Skin epidermis (tissue), 12 donors: ENCODE measurements at regions not wholly inside any gene's neighbourhood (a gene's known extent, or its start where the extent isn't known, plus 50 kb on each side); places are given as distances from the start of the nearest gene placed in this dataset.
A peak's percentile ranks its signal among the peaks of the same experiment; 100 is the strongest.
"Not testable (repeated sequence)": the region's sequence is repeated elsewhere in the genome, so short reads cannot be mapped to it uniquely, and the experiment has no call there.

Experiments used
- H3K27ac ChIP-seq, 21 experiments: fragments of 200-600 bp; sonication (generic) in 11 of 21; one replicate each; pipeline ENCODE4 v1.5.0; 2020; ENCODE audit warnings: mild to moderate bottlenecking in 3 of 21, inconsistent platforms in 2 of 21, moderate library complexity in 2 of 21
- H3K4me3 ChIP-seq, 7 experiments: fragments of 200-600 bp; sonication (generic) in 2 of 7; one replicate each; pipeline ENCODE4 v1.5.0; 2020; ENCODE audit warnings: inconsistent platforms in 2 of 7, mild to moderate bottlenecking in 2 of 7, moderate library complexity in 1 of 7

GRCh38 chr3:55252921-55253320, 234.2 kb downstream of the WNT5A start:
- no peak overlapping the region for H3K4me3 ChIP-seq

GRCh38 chr3:55249156-55249555, 237.9 kb downstream of the WNT5A start:
- H3K4me3 ChIP-seq, H3K27ac ChIP-seq: not testable (repeated sequence)

More at GRCh38 chr3:55252921-55253320, 234.2 kb downstream of the WNT5A start:
- H3K27ac ChIP-seq: no peak overlapping the region

- no peak overlapping the region for H3K4me3 ChIP-seq
- H3K27ac ChIP-seq: no peak overlapping the region
These were observed 239.4 kb downstream of the WNT5A start for GRCh38 chr3:55247666-55248065.

GRCh38 chr3:55246033-55246432, 241.1 kb downstream of the WNT5A start:
- H3K4me3 ChIP-seq: no peak overlapping the region
- no peak overlapping the region for H3K27ac ChIP-seq

DNA sequence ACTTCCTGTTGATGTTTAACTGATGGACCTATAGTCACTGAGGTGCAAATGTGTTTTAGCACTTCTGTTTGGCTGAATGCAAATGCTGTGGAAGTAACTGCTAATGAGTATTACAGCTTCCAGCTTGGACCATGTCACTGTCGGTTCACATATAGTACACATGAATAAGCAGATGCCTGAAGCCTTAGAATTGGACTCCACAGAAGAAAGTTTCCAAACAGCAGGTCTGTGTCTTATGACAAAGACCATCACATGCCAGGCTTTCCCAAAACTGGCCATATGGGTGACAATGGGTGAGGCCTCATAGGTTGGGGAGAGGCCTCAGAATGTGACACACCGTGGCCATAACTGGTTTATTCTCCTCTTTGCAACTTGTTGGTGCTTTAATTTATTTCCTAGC, 241.8 kb downstream of the WNT5A start:
- Histone ChIP-seq H3K4me3 (no peak overlapping the region), H3K27ac (no peak overlapping the region)

GRCh38 chr3:55244247-55244646, 242.9 kb downstream of the WNT5A start:
- no peak overlapping the region for H3K4me3 ChIP-seq
- H3K27ac ChIP-seq: no peak overlapping the region

DNA sequence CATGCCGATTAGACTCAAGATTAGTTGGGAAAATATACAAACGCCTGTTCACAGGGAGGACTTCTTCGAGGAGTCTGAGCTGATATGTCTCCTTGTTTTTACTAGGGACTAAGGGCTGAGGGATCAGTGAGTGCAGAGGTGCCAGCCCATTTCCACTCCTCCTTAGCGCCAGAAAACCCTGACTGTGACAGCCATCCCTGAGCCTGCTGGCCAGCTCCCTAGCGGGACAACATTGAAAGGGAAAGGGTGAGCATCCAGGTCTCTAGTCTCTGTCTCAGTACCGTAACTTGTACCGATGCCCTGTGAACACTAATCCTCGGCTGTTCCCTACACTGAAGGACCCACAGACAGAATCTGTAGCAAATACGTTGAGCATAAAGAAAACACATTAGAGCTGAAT, 243.4 kb downstream of the WNT5A start:
- H3K27ac ChIP-seq: peak overlapping the region in 1 of 21 experiments; percentile 37
- no peak overlapping the region for H3K4me3 ChIP-seq

- Histone ChIP-seq H3K4me3 (no peak overlapping the region), H3K27ac (no peak overlapping the region)
These were observed 244.2 kb downstream of the WNT5A start for GRCh38 chr3:55242921-55243320.

DNA sequence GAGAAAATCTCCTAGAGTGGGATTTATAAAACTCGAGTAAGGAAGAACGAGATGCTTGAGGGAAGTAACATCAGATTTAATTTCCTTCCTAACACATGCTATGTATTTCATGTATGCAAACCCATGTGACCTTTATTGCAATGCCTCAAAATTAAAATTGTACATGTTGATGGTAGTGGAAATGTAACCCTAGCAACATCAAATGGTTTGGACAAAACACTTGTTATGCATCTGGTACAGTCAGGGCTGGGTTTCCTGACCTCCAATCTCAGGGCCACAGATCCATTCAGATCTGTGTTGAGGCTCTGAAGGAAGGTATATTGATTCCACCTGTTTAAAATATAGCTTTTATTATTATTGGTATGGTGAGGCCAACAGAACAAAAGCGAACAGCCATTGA, 246.0 kb downstream of the WNT5A start:
- Histone ChIP-seq H3K4me3 (no peak overlapping the region), H3K27ac (no peak overlapping the region)

DNA sequence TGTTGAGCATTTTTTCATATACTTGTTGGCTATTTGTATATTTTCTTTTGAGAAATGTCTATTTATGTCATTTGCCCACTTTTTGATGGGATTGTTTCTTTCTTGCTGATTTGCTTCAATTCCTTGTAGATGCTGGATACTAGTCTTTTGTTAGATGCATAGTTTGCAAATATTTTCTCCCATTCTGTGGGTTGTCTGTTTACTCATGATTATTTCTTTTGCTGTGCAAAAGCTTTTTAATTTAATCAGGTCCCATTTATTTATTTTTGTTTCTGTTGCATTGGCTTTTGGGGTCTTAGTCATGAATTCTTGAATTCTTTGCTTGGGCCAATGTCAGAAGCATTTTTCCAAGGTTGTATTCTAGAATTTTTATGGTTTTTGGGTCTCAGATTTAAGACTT, 251.7 kb downstream of the WNT5A start:
- Histone ChIP-seq H3K4me3 (no peak overlapping the region), H3K27ac (no peak overlapping the region)

DNA sequence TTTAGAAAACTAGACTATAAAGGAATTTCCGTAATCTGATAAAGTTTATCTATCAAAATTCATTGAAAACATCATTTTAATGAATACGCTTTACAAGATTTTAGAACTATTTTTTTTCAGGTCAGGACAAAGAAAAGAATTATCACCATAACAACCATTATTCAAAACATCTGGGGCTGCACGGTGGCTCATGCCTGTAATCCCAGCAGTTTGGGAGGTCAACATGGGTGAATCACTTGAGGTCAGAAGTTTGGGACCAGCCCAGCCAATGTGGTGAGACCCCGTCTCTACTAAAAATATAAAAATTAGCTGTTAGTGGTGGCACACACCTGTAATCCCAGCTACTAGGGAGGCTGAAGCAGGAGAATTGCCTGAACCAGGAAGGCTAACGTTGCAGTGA, 260.4 kb downstream of the WNT5A start:
- H3K27ac ChIP-seq: no peak overlapping the region
- H3K4me3 ChIP-seq: no peak overlapping the region

DNA sequence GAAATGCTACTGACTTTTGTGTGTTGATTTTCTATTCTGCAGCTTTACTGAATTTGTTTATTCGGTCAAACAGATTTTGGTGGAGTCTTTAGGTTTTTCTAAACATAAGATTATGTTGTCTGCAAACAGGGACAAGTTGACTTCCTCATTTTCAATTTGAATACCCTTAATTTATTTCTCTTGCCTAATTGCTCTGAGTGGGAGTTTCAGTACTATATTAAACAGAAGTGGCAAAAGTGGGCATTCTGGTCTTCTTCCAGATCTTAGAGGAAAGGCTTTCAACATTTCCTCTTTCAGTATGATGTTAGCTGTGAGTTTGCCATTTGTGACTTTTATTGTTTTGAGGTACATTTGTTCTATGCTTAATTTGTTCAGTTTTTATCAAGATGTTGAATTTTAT, 268.5 kb downstream of the WNT5A start:
- no peak overlapping the region for H3K4me3 ChIP-seq
- H3K27ac ChIP-seq: no peak overlapping the region

GRCh38 chr3:55207744-55208143, 279.4 kb downstream of the WNT5A start:
- H3K27ac ChIP-seq: no peak overlapping the region
- no peak overlapping the region for H3K4me3 ChIP-seq

DNA sequence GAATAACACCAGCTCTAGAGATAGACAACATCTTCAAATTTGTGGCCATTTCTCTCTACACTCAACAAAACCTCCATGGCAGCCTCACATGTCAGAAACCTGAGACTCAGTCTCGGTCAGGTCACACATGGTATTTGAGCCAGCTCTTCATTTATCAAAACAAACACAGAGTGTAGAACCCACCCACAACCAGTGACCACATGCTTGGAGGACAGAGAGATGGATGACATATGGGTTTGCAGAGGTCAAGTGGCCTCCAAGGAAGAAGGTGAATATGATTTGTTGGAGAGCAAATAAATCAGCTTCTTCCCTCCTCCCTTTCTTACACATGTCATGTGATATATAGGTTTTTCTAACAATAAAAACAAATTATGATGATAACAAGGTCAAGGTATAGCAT, 278.1 kb upstream of the LRTM1 start:
- Histone ChIP-seq H3K27ac (no peak overlapping the region), H3K4me3 (no peak overlapping the region)

- H3K27ac ChIP-seq: no peak overlapping the region
- no peak overlapping the region for H3K4me3 ChIP-seq
These were observed 276.6 kb upstream of the LRTM1 start for GRCh38 chr3:55204417-55204816.

DNA sequence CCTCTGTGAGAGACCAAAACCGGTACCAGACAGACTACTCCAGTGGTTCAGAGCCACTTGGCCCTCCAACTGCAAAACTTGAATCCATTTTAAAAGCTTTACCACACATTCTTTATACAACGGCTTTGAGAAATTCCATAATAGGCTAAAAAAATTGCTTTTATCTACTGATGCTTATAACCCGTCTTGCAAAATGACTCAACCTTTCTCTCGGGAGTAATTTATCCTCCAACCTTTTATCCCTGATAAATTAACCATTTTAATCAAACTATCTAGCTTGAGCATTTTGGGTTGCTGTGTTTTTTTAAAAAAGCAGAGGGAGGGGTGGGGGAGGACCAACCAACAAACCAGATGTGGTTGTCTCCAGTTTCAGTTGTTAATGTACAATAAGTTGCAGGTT, 275.7 kb upstream of the LRTM1 start:
- H3K27ac ChIP-seq: peak overlapping the region in 2 of 21 experiments; percentile 11 to 16
- H3K4me3 ChIP-seq: no peak overlapping the region

DNA sequence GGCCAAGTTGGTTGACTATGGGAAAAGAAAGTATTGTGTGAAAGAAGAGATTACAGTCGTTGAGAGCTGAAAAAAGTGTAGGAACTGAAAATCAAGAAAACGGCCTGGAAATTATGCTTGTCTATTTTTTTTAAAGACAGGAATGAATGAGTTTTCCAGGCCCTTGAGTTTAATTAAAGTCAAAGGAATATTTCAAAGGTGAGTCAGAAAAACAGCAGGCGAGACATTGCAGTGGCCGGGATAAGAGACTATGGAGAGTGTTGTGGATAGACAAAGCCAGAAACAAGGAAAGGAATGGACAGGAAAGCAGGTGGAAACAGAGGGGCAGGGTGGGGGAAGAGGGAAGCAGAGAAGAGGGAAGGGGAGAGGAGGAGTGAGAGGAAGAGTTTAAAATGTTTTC, 275.1 kb upstream of the LRTM1 start:
- Histone ChIP-seq H3K4me3 (no peak overlapping the region), H3K27ac (peak overlapping the region in 2 of 21 experiments; percentile 26 to 58)

GRCh38 chr3:55202326-55202725, 274.5 kb upstream of the LRTM1 start:
- H3K4me3 ChIP-seq: no peak overlapping the region
- peak overlapping the region in 2 of 21 experiments; percentile 26 to 58 for H3K27ac ChIP-seq

GRCh38 chr3:55201779-55202178, 273.9 kb upstream of the LRTM1 start:
- Histone ChIP-seq H3K4me3 (no peak overlapping the region), H3K27ac (peak overlapping the region in 1 of 21 experiments; percentile 58)

DNA sequence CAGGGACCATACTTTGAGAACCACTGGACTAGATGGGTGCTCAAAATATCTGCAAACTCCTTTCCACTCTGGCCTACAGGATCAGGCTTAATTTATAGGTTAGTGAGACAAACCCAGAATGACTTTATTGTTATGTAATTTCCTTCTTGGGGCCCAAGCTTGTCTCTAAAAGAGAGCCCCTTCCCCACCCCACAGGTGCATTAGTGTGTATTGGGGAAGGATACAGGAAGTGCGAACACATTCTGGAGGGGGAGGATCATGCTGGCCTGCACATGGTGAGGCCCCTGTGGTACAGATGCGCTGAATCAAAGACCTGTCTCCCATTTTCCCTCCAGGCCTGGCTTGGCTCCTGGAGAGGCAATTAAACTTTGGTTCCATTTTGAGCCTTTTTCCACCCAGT, 273.0 kb upstream of the LRTM1 start:
- H3K27ac ChIP-seq: no peak overlapping the region
- no peak overlapping the region for H3K4me3 ChIP-seq

DNA sequence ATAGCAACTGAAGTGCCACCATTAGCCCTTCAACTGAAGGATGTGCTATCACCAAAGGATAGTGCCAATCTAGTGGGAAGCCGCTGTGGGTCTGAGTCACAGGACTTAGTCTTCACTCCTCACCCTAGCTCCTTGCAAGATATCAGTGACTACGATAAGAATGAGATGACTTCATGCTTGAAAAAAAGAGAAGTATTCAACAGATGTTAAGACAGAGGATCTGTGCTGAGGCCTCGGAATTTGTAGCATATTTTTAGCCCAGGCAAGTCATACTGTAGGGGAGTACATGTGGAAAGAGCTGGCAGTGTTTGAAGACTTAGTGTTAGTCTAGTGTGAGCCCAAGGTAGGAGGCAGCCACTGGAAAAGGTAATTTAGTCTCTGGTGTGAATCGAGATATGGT, 270.7 kb upstream of the LRTM1 start:
- H3K4me3 ChIP-seq: no peak overlapping the region

DNA sequence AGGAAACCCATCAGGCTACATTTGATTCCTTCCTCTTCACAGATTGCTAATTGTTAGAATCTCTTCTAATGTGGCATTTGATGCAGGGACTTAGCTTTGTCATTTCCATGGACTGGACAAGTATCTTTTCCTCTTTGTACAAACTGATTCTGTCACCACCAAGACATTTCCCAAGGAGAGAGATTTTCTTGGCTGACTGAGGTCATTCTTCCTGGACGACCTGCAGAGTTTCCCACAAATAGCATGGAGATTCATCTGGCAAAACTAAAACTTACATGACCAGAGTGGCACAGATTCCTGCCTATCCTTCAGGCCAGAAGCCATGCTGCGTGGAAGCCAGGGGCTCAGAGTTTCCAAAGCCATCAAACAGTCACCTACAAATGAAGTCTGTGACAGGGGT, 269.2 kb upstream of the LRTM1 start:
- Histone ChIP-seq H3K27ac (no peak overlapping the region), H3K4me3 (no peak overlapping the region)

More for the DNA sequence above, 270.7 kb upstream of the LRTM1 start:
- no peak overlapping the region for H3K27ac ChIP-seq

DNA sequence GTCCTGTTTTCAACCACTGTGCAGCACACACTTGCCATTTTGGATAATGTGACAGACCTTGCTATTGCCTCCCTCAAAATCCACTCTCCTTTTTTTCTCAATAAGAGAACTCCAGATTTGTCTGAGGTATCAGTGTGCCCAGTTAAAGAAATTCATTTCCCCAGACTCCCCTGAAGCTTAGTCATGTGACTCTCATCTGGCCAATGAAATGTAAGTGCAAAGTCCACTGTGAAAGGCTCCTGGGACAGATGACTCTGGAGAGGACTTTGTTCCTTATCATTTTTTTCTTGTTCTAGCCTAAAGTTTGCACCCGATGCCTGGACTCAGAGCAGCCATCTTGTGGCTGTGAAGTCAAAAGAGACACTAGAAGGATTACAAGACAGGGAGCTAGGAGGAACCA, 268.6 kb upstream of the LRTM1 start:
- H3K4me3 ChIP-seq: no peak overlapping the region
- H3K27ac ChIP-seq: no peak overlapping the region
